ENCODE measurements at regions not wholly inside any gene's neighbourhood (a gene's known extent, or its start where the extent isn't known, plus 50 kb on each side); places are given as distances from the start of the nearest gene placed in this dataset.

DNA sequence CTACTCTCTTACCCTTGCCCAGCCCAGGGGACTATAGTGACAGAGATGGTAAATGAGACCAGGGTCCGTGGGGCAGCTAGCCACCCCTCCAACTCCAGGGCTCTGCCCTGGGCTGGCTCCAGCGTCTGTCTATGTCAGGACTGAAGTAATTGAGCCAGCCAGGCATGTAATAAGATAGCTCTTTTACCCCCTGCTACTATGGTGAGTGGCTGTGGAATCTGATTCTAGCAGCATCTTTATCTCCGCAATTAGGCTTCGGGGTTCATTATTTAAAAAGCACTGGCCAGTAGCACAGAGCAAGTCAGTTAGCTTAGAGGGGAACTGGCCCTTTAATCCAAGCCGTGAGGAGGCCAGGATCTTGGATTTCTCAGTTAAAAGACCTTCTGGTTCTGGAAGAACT, 123.3 kb upstream of the RAI2 start:
- no peaks in the 10 kb centered on the region; the same call in 1 of the 2 replicates for H3K27me3 ChIP-seq (replicated peaks; ENCODE audit: control insufficient read depth, insufficient read depth, low read length)
- POLR2A ChIA-PET, result no interaction called here
- no peak overlapping the region for H3K4me3 ChIP-seq (ENCODE audit: low read depth, low read length)
- CTCF ChIA-PET, result no interaction called here
- no TSS peak for BruUV-seq (replicated peaks)
- H3K4me1 ChIP-seq, result no peaks in the 10 kb centered on the region
- no peak overlapping the region for H3K4me3 Mint-ChIP-seq (ENCODE audit: unreplicated experiment)
- H3K27me3 Mint-ChIP-seq (ENCODE audit: insufficient read depth, unreplicated experiment), result peaks cover 4% of the 10 kb centered on the region
- no peak overlapping the region for H3K27ac Mint-ChIP-seq (ENCODE audit: unreplicated experiment)
- intact Hi-C loops (cut with micrococcal nuclease; ENCODE audit: unreplicated experiment), result no loop called here
- DNase-seq, result no peak
- no peaks in the 10 kb centered on the region for H3K36me3 ChIP-seq (ENCODE audit: control insufficient read depth, insufficient read depth, low read length)
- H3K4me1 Mint-ChIP-seq (ENCODE audit: low read depth, unreplicated experiment), result no peaks in the 10 kb centered on the region
- TF ChIP-seq, protein P1, sequence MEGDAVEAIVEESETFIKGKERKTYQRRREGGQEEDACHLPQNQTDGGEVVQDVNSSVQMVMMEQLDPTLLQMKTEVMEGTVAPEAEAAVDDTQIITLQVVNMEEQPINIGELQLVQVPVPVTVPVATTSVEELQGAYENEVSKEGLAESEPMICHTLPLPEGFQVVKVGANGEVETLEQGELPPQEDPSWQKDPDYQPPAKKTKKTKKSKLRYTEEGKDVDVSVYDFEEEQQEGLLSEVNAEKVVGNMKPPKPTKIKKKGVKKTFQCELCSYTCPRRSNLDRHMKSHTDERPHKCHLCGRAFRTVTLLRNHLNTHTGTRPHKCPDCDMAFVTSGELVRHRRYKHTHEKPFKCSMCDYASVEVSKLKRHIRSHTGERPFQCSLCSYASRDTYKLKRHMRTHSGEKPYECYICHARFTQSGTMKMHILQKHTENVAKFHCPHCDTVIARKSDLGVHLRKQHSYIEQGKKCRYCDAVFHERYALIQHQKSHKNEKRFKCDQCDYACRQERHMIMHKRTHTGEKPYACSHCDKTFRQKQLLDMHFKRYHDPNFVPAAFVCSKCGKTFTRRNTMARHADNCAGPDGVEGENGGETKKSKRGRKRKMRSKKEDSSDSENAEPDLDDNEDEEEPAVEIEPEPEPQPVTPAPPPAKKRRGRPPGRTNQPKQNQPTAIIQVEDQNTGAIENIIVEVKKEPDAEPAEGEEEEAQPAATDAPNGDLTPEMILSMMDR (IDR thresholded peaks at IDR 0.05; ENCODE audit: insufficient read depth in 1 of 2, low read depth in 1 of 2, low read length in 1 of 2, severe bottlenecking in 1 of 2, unreplicated experiment in 1 of 2), result no peak
- H3K9me3 Mint-ChIP-seq (ENCODE audit: unreplicated experiment), result no peaks in the 10 kb centered on the region
- no peaks in the 10 kb centered on the region for H3K36me3 Mint-ChIP-seq (ENCODE audit: insufficient read depth, unreplicated experiment)
- H3K9me3 ChIP-seq, result no peaks in the 10 kb centered on the region

DNA sequence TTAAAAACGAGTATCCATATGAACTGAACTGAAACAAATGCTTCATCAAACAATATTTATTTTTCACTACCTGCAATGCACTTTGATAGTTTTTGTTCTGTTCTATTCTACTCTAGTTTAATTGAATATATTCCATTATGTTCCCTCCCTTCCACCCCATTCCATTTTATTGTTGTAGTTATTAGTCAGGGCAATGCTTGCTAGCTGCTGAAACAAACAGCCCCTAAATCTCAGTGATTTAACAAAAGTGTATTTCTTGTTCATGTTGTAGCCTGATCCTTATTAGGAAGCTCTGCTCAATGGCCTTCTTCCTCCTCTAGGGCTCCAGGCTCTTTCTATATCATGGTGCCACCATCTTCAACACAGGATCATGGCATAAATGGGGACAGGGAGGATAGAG, 122.3 kb upstream of the RAI2 start:
- intact Hi-C loops (cut with micrococcal nuclease; ENCODE audit: unreplicated experiment), result no loop called here
- H3K27me3 Mint-ChIP-seq (ENCODE audit: insufficient read depth, unreplicated experiment), result peaks cover 4% of the 10 kb centered on the region
- no peak for DNase-seq
- no peaks in the 10 kb centered on the region for H3K36me3 Mint-ChIP-seq (ENCODE audit: insufficient read depth, unreplicated experiment)
- BruUV-seq (replicated peaks), result no TSS peak
- Histone ChIP-seq H3K36me3 (ENCODE audit: control insufficient read depth, insufficient read depth, low read length) (no peaks in the 10 kb centered on the region), H3K9me3 (no peaks in the 10 kb centered on the region), H3K27me3 (replicated peaks; ENCODE audit: control insufficient read depth, insufficient read depth, low read length) (no peaks in the 10 kb centered on the region; the same call in 1 of the 2 replicates), H3K4me1 (no peaks in the 10 kb centered on the region), H3K4me3 (ENCODE audit: low read depth, low read length) (no peak overlapping the region)
- ChIA-PET POLR2A (no interaction called here), CTCF (no interaction called here)
- no peak overlapping the region for H3K27ac Mint-ChIP-seq (ENCODE audit: unreplicated experiment)
- H3K9me3 Mint-ChIP-seq (ENCODE audit: unreplicated experiment), result no peaks in the 10 kb centered on the region
- no peaks in the 10 kb centered on the region for H3K4me1 Mint-ChIP-seq (ENCODE audit: low read depth, unreplicated experiment)
- TF ChIP-seq, protein P1 (IDR thresholded peaks at IDR 0.05; ENCODE audit: insufficient read depth in 1 of 2, low read depth in 1 of 2, low read length in 1 of 2, severe bottlenecking in 1 of 2, unreplicated experiment in 1 of 2), result no peak
- H3K4me3 Mint-ChIP-seq (ENCODE audit: unreplicated experiment), result no peak overlapping the region

DNA sequence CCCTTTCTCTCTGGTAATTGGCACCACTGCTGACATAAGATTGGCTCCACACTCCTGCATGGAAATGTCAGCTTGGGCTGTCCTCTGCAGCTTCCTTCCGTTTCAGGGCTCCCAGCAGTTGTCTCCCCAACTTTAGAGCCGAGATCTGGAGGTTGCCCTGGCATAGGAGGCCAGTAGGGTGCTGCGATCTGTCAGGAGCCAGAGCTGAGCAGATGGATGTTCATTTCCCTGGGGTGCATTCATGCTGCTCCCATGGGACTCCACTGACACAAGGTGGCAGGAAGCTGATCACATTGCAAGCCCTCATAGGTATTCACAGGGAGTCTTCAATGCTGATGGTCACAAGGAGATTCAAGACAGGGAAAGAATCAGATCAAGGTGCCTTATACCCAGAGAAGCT, 116.6 kb upstream of the RAI2 start:
- POLR2A ChIA-PET, result no interaction called here
- no peak overlapping the region for H3K4me3 ChIP-seq (ENCODE audit: low read depth, low read length)
- no peak overlapping the region for H3K27ac Mint-ChIP-seq (ENCODE audit: unreplicated experiment)
- intact Hi-C loops (cut with micrococcal nuclease; ENCODE audit: unreplicated experiment), result no loop called here
- H3K4me3 Mint-ChIP-seq (ENCODE audit: unreplicated experiment), result no peak overlapping the region
- peaks cover 12% of the 10 kb centered on the region for H3K27me3 Mint-ChIP-seq (ENCODE audit: insufficient read depth, unreplicated experiment)
- DNase-seq, result no peak
- H3K4me1 Mint-ChIP-seq (ENCODE audit: low read depth, unreplicated experiment), result no peaks in the 10 kb centered on the region
- no peaks in the 10 kb centered on the region for H3K36me3 Mint-ChIP-seq (ENCODE audit: insufficient read depth, unreplicated experiment)
- H3K9me3 Mint-ChIP-seq (ENCODE audit: unreplicated experiment), result no peaks in the 10 kb centered on the region
- no peaks in the 10 kb centered on the region for H3K36me3 ChIP-seq (ENCODE audit: control insufficient read depth, insufficient read depth, low read length)
- H3K4me1 ChIP-seq, result no peaks in the 10 kb centered on the region
- TF ChIP-seq, protein P1 (IDR thresholded peaks at IDR 0.05; ENCODE audit: insufficient read depth in 1 of 2, low read depth in 1 of 2, low read length in 1 of 2, severe bottlenecking in 1 of 2, unreplicated experiment in 1 of 2), result no peak
- no TSS peak for BruUV-seq (replicated peaks)
- no peaks in the 10 kb centered on the region for H3K27me3 ChIP-seq (replicated peaks; ENCODE audit: control insufficient read depth, insufficient read depth, low read length)
- H3K9me3 ChIP-seq, result no peaks in the 10 kb centered on the region
- CTCF ChIA-PET, result no interaction called here
